Effector CD4-positive, alpha-beta T cell (primary cell): ENCODE measurements at regions not wholly inside any gene's neighbourhood (a gene's known extent, or its start where the extent isn't known, plus 50 kb on each side); places are given as distances from the start of the nearest gene placed in this dataset.

Experiments used
- DNase-seq: peaks from one replicate; pipeline ENCODE4 v3.0.0-alpha.2; 2020

DNA sequence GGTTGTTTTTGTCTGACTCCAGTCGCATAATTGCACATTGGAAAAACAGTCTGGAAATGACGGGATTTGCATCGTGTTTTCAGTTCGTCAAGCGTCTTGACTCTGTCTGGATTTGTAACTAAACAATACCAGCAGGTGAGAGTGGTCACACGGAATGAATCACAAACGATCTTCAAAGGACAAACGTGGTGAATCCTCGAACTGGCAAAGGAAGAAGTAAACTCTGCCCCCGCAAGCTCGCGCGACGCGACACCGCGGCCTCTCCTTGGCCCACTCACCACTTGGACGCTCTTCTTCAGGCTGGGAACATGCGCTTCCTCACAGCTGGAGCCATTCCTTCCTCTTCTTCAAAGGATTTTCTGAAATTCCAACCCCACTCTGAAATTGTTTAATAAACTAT, 352.6 kb downstream of the THBS2 start:
- DNase-seq, result no peak

DNA sequence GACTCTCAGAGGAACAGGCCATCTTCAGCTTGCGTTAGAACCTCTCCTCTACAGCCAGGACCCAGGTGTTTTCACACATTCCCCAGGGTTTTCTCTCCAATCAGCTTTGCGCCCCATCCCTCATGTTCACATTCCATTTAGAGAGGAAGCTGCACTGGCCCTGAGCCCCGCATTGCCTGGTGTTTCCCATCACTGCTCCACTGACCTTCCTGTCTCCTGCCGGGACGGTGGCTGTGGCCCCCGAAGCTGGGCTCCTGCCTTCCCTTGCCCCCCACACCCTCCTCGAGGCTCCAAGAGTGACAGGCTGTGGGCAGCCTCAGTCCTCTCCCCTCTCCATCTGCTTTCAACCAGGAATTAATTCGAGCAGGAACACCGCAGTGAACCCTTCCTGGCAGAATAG, 357.3 kb downstream of the THBS2 start:
- no peak for DNase-seq

DNA sequence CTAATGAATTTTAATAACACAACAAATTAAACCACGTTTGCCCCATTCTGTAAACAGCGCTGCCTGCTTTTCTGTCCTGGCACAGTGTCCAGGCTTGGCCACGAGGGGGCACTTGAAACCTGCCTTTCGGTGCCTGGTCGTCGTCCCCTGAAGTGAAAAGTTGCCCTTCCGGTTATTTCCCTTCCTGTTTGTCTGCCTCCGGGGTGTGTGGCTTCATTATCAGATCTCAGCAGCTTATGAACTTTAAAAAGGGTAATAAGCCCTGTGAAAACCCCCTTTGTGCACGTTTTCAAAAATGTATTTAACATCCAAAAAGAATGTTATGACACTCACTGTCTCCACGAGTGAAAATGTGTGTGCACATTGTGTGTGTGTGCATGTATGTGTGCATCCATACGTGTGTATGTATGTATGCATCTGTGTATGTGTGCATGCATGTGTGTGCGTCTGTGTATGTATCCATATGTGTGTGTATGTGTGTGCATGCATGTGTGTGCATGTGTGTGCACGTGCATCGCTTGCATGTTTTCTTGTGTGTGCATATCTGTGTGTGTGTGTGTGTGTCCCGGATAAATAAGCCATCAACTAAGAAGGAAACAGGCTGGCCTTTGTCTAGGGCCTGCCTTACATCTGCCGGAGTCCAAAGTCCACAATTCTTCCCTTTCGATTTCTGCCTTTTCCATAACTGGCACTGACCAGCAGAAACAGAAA, 358.4 kb downstream of the THBS2 start:
- peak; percentile 58 for DNase-seq

DNA sequence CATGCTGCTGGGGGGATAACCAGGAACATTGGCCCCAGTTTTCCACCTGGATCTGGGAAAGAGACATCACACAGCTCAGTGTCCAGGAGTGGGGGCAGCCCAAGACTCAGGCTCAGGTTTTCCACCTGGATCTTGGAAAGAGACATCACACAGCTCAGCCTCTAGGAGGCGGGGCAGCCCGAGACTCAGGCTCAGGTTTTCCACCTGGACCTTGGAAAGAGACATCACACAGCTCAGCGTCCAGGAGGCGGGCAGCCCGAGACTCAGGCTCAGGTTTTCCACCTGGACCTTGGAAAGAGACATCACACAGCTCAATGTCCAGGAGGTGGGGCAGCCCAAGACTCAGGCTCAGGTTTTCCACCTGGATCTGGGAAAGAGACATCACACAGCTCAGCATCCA, 361.6 kb downstream of the THBS2 start:
- DNase-seq, result no peak

DNA sequence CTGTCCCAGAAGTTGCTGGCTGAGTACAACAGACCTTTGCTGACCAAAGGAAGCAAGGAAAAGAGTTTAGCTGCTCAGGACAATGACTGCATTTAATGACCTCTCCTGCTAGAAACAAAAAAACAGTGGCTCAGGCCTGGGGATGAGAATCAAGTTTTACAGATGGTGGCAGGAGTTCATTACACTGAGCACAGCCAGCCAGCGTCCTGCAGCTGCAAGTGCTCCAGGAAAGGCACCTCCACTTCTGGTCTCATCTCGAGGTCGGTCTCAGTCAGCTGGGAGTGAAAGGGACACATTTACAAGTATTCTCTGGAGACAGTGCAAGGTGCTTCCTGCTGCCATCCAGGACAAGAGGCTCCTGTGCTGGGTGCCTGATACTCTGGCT, 362.7 kb downstream of the THBS2 start:
- no peak for DNase-seq

DNA sequence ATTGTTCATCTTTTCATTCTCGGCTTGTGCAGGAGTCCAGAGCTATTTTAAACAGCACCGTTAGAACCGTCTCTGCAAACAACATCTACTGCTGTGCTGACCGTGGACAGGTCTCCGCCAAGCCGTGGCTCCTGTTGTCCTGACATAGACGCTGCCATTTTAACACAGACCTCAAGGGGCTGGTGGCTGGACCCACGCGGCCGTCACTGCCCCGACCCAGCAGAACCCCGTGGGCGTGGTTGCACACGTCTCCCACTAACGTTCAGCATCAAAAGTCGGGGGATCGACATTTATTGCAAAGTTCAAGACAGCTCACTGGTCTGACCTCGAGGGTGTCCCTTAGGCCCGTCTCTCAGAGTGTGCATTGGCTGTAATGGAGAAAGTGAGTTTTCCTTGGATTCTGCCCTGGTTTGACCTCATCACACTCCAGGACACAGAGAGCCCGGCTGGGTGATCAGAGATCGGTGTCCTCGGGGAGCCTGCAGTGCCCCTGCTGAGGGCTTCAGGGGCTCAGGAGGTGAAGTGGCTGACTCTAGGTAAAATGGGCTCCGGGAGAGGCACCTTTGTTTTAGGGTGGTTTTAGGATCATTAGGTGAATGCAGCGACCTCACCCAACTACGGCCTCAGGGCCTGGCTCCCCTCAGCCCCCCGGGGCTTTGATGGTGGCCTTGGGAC, 363.2 kb downstream of the THBS2 start:
- no peak for DNase-seq

DNA sequence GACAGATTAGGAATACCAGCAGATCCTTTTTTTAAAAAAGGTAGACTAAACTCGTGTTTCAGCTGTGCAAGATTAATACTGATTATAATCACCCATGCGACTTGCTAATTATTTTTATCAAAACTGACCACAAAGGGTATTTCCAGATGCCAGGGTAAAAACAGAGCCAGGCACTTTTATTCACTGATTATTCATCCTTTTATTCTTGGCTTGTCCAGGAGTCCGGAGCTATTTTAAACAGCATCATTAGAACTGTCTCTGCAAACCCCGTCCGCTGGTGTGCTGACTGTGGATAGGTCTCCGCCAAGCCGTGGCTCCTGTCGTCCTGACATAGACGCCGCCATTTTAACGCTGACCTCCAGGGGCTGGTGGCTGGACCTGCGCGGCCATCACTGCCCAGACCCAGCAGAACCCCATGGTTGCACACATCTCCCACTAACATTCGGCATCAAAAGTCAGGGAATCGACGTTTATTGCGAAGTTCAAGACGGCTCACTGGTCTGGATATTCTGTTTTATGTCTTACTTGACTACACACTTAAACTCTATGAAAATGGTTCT, 364.8 kb downstream of the THBS2 start:
- no peak for DNase-seq

DNA sequence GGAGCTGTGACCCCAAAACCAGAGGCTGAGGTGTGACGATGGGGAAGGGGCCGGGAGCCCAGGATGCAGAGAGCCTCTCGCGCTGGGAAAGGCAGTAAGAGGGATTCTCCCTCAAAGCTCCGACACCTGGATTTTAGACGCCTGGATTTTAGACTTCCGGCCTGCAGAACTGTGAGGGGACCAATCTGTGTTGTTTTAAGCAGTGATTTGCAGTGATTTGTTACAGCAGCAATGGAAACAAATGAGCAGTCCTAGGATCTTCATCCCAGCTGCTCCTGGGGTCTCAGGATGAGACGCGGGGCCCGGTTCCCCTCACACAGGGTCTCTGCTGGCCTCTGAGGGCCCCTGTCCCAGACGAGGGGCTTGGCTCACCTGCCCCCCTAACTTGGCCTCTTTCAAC, 365.5 kb downstream of the THBS2 start:
- no peak for DNase-seq

DNA sequence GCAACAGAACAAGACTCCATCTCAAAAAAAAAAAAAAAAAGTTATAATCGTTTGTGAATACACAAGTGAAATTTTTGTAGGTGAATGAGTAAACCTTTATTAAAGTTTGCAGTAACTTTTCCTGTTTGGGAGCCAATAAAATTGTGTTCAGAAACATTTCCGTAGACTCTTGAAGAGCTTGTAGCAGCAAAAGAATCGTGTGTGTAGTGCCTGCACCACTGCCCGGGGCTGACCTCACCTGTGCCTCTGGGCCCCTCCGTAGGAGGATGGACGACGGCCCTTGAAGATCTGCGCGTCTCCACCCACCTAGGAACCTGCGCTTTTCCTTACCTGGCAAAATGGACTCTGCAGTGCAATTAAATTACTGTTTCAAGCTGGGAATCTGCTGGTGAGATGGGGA, 366.0 kb downstream of the THBS2 start:
- no peak for DNase-seq

DNA sequence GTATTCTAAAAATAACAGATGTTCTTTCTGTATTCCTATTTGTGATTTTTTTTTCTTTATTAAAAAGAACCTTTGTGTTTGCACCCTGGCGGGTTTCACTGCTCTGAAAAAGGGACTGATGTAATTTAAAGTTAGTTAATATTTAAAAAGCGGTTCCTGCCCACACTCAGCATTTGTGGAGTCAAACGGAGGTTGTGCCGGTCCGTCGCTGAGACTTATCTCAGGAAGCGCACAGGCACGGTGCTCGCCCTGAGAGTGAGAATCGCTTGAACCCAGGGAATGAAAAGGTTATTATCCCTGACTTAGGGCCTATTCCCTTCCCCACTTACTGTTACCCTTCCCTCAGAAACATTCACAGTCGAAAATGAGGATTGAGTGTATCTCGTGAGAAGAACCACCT, 366.7 kb downstream of the THBS2 start:
- no peak for DNase-seq

DNA sequence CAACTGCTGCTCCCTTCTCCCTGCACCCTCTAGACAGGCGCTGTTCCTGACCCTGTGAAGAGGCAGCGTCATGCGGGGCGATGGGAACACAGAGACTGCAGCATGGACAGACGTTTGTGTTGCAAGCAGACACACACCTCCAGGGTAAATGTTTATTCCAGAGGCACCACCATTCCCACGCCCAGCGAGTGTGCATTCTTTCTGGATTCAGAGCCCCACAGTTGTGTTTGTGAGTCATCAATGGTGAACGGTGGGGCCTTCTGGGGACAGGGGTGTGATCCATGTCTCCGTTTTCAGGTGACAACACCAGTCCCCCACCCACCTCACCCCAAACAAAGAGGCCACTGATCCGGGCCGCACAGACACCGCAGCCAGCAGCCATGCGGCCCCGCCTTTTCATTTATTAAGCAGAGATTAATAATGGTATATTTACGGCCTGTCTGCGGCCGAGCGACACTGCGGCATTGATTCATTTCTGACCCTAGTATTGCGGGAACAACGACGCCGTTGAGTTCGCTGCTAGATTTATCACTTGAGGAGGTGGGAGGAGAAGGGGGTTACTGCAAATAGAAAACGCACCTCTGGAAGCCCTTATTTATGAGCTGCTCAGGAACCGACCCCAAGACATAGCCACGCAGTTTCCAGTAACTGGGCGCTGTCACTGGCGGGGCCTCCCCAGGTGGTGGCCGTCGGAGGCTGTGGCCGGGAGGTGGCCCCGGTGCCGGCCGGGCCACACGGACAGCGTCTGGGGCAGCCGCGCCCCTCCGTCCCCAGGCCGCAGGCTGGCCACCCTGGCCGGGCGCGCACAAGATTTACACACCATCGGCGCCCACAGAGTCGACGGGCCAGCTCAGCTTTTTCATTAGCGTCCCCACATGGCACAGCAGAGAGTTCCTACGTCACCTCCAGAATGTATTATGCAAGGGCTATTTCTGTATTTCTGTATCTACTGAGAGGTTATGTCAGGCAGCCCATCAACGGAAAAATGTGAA, 367.6 kb downstream of the THBS2 start:
- DNase-seq, result no peak

DNA sequence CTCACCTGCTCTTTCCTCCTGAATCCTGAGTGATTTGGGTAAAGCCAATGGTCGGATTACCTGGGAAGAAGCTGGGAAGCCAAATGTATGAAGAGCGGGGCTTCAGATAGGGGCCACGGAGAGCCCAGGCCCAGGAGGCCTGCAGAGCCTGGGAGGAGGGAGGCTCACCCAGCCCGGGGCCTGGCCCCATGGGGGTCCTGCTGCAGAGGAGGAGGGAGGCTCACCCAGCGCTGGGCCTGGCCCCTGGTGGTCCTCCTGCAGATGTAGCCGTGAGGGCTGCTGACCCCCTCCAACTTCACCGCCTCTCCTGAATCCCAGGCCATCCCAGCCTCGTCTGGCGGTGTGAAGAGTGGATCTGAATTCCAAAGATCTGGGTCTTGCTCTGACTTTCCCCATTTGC, 368.4 kb downstream of the THBS2 start:
- no peak for DNase-seq

DNA sequence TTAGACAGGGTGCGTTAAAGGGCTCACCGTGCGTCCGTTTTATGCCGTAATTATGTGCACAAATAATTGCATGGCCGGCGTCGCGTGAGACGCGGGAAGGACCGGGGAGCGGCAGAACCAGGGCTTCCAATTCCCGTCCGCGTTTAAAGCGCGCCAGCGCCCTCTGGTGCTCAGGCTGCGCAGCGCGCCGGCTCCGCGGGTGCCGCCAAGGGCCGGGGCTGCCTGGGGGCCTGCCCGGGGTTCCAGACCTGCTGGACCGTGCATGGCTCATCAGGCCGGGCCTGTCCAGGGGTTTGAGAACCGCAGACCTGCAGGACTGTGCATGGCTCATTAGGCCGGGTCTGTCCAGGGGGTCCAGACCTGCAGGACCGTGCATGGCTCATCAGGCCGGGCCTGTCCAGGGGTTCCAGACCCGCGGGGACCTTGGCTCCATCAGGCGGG, 369.0 kb downstream of the THBS2 start:
- DNase-seq, result peak; percentile 54

DNA sequence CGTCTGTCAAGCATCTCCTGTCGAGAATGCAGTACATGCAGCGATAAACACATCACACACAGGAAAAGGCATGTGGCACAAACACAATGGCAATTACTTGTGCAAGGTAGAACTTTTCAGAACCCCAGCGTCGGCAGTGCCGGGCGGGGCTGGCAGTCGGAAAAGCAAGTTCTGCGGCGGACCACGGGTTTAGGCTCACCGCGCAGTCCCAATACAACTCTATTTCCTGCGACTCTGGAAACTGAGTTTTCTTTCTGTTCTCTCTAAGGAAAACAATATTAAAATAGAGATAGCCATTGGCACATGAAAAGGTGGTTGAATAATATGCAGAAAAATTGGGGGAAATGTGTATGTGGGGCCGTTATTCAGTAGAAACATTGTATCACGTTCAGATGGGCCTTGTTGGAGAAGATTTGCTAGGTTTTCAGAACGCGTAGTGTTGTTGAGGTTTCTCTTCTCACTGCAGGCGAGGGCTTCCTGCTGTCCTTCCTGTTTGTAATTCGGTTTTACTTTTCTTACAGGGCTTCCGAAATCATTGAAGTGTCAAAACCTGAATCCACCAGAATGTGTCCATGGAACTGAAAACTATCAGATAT, 369.5 kb downstream of the THBS2 start:
- no peak for DNase-seq

DNA sequence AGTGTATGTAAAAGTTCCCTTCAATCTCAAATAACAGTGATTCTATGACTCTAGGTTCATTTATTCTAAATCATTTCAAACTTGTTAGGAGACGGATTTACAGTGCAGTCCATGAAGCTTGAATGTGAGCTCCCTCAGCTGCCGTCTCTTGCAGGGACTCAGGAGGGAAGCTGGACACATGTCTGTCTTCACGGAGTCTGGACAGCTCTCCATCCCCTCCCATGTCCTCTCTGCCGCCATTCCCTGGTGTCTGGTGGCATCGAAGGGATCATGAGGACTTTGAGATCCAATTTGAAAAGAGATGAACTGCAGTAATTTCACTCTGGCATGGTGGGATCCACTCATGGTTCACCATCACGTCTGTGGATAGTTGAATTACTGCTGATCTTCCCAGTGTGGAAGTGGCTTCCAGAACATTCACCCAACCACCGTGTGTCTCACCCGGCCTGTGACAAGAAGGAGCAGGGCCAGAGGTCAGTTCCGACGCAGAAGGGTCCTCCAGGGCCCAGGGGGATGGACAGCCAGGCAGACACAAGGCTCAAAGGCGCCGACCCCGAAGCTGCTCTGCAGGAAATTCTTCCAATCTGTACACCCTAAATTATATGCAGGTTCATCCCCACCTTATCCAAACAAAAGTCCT, 370.1 kb downstream of the THBS2 start:
- DNase-seq, result no peak

DNA sequence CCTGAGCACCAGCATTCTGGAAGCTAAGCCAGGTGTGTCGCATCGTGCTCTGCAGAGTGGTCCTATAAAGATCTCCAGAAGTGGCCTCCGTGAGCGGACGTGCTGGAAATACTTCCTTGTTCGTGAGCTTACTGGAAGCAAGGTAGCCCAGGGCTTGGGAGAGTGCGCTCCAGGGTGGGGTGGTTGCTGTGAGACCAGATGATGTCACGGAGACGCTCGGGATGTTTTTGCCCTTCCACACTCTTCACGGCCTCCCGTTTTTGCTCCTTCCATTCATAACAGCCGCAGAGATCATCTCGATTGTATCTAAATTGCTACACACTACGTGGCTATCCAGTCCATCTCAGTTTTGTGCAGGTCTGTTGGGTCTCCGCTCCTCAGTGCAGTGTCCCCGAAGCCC, 373.4 kb downstream of the THBS2 start:
- no peak for DNase-seq

DNA sequence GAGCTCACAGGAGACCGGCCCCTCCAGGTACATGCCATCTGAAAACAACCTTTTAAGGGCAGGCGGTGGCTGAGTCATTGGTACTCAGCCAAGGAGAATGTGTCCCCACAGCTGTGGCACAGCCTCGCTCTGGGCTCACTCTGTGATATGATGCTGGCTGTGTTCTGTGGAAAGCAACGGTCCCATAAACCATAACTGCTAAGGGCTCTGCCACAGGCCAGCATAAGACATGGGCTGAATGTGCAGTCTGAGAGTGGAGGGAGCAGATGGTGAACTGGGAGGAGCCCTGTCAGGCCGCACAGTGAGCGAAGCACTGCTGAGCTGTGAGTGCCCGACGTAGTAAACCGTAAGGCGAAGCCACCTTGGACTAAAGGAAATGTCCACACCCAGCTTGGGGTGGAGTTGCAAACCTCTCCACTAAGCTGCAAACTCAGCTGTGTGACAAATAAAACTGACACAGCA, 375.8 kb downstream of the THBS2 start:
- DNase-seq, result no peak

DNA sequence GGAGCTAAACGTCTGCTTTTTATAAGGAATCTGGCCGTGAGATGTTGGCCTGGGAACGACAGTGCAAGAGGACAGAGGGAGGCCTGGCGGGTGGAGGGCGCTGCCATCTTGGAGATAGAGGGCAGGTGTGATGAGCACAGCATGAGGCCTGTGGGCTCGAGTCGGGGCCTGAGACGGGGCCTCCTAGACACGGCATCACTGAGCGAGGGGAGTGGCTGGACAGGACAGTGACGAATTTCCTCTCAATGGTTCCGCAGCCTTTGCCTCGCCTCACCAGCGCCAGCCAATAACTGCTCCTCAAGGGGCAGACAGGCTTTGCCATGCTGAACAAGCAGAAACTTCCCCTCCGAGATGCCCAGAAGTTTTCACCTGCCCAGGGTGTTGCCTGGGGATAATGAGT, 376.7 kb downstream of the THBS2 start:
- no peak for DNase-seq

DNA sequence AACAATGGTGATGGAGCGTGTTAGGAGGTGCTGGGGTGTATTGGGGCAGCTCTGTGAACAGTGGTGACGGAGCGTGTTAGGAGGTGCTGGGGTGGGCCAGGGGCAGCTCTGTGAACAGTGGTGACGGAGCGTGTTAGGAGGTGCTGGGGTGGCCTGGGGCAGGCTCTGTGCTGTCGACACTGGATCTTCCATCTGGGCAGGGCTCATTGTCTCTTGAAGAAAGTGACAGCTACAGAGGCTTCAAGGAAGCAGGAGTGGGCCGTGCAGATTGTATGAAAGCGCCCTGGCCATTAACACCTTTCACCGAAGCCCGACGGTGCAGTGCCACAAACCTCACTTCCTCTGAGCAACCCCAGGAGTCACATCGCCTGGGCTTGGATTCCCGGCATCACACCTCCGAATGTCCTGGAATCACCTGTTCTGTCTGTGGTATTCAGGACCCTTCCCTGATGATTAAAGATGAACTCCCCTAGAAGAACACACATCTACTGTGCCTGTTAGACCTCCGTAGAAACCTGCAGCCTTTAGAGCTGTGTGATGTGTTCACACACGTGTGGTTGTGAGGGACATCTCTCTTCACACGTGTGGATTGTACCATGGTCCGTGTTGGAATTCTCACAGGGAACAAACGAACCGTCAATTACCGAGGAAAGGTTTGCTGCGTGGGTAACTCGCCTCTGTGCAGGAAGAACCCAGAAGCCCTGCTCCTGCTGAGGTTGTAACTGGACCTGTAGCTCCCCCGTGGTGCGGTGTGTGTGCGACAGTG, 377.7 kb downstream of the THBS2 start:
- DNase-seq, result no peak

DNA sequence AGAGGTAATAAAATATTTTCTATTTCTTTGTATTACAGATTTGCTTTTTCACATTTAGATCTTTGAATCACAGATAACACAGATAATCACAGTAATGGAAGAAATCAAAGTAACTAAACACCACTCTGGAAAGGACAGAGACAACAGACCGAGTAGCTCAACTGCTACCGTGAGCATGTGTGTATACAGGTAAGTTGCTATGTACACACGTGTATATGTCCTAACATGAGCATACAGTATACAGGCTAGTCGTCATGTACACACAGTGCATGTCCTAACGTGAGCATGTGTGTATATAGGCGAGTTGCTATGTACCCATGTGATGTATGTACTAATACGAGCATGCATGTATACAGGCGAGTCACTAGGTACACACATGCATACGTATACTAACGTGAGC, 379.0 kb downstream of the THBS2 start:
- DNase-seq, result no peak
